A549 (cell line): ENCODE measurements at regions not wholly inside any gene's neighbourhood (a gene's known extent, or its start where the extent isn't known, plus 50 kb on each side); places are given as distances from the start of the nearest gene placed in this dataset.

ENCODE experiments used
- HDAC2 ChIP-seq: fragments of 200-600 bp; sonication (generic); IDR thresholded peaks from 2 replicates; pipeline ENCODE4 v1.6.1; 2016
- NPAS2 ChIP-seq: fragments of 250-450 bp; sonication (Bioruptor Pico); IDR thresholded peaks from 2 replicates; pipeline ENCODE4 v1.8.0; 2022; ENCODE audit warnings: mild to moderate bottlenecking, moderate library complexity, borderline replicate concordance
- POLR2AphosphoS2 ChIP-seq: conservative IDR thresholded peaks from 2 replicates; pipeline ENCODE4 v1.6.1; 2012; ENCODE audit warnings: low read length, improper control_type of control experiment, inconsistent platforms
- SREBF2 ChIP-seq: fragments of 450-650 bp; IDR thresholded peaks from 2 replicates; pipeline ENCODE4 v1.6.1; 2014; ENCODE audit warnings: mild to moderate bottlenecking, moderate library complexity
- TF ChIP-seq, protein P1 (sequence below): fragments of >200 bp; sonication (Bioruptor Twin); formaldehyde crosslinking; IDR thresholded peaks from 3 replicates; pipeline ENCODE4 v1.5.1; 2016
- TF ChIP-seq, protein P2 (sequence below): IDR thresholded peaks from 2 replicates; pipeline ENCODE4 v1.6.1; 2012

DNA sequence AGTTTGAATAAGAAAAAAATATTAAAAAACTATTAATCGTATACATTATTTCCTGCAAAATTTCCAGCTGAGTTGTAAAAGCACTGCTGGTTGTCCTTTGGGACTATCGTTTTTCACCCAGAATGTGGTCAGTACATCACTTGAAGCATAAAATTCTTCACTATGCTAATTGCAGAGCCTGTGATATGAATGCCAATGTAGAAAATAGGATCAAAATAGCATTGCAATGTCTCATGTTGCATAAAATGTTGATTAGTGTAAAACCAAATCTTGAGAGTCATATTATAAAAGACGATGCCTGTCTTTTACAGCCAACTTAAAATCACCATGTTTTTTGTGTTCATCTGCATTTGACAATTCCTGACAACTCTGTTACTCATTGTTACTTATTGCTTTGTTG is 207.7 kb downstream of the MMUT start:
- TF ChIP-seq POLR2AphosphoS2: no peak
- TF ChIP-seq SREBF2: no peak
- no peak for TF ChIP-seq NPAS2
- TF ChIP-seq, protein P1, sequence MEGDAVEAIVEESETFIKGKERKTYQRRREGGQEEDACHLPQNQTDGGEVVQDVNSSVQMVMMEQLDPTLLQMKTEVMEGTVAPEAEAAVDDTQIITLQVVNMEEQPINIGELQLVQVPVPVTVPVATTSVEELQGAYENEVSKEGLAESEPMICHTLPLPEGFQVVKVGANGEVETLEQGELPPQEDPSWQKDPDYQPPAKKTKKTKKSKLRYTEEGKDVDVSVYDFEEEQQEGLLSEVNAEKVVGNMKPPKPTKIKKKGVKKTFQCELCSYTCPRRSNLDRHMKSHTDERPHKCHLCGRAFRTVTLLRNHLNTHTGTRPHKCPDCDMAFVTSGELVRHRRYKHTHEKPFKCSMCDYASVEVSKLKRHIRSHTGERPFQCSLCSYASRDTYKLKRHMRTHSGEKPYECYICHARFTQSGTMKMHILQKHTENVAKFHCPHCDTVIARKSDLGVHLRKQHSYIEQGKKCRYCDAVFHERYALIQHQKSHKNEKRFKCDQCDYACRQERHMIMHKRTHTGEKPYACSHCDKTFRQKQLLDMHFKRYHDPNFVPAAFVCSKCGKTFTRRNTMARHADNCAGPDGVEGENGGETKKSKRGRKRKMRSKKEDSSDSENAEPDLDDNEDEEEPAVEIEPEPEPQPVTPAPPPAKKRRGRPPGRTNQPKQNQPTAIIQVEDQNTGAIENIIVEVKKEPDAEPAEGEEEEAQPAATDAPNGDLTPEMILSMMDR: no peak
- no peak for TF ChIP-seq HDAC2
- TF ChIP-seq, protein P2, sequence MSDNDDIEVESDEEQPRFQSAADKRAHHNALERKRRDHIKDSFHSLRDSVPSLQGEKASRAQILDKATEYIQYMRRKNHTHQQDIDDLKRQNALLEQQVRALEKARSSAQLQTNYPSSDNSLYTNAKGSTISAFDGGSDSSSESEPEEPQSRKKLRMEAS: no peak
